ENCODE measurements at regions not wholly inside any gene's neighbourhood (a gene's known extent, or its start where the extent isn't known, plus 50 kb on each side); places are given as distances from the start of the nearest gene placed in this dataset.

GRCh38 chr5:125554355-125554754 is 807.9 kb upstream of the ZNF608 start:
- DNase-seq, result no peak

- no peak for DNase-seq
Measured at GRCh38 chr5:125555591-125555990, 809.2 kb upstream of the ZNF608 start.

- DNase-seq, result no peak
Measured at GRCh38 chr5:125558016-125558415, 811.6 kb upstream of the ZNF608 start.

DNA sequence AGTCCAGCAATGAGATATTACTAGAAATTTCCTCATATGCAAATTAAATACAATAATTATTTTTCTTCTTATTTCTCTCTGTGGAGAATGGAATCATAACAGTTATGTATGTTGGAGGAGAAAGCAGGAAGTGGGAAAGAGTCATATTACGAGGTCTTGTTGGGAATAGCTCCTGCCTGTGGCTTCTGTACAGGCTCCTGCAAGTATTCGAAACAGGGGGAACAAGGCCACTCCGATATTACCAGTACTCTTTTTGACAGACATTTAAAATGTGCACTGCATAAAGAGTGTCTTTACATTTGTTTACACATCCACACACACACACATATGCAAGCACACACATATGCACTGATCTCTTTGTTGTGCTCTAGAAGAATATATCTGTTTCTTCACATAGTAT is 812.0 kb upstream of the ZNF608 start:
- DNase-seq, result no peak

DNA sequence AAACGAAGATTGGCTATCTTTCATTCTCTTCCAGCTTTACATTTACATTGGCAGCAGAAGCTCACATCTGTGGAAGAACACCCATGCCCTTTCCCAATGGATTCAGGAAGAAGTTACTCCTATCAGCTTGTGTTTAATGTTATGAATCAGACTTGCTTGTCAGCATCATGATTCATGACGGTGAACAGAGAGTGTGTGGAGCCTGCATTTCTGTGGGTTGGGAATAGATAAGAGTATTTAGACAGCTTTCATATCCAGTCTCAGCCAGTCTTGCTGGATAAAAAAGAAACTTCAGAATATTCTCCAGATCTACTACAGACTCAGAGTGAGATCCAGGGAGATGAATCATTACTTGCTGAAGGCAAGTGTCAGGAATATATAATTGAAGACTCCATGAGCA is 812.9 kb upstream of the ZNF608 start:
- no peak for DNase-seq

GRCh38 chr5:125560476-125561225 is 814.2 kb upstream of the ZNF608 start:
- no peak for DNase-seq

GRCh38 chr5:125564317-125564975 is 818.0 kb upstream of the ZNF608 start:
- DNase-seq, result no peak

DNA sequence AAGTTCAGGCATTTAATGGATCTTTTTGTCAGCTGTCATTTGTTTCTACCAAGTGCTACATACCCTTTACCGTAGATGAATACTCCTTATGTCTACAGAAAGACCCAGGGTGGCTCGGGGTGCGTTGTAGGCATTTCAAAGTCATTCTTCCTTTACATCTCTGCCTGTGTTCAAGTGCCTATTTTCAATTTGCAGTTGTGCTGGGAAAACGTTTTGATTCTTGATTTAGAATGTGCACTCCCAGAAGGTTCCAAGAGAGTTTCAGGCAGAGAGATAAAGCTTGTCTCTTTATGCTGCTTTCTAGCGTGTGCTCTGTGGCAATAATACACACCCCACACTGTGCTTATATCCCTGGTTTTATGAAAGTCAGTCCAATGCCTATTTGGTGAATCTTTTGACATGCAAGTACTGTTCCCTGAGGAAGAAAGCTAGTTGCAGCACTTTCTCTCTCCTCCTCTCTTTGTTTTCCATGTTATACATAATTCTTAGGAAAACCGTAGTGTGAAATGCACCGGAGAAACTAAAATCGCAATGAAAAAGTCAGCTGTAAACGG is 828.1 kb upstream of the ZNF608 start:
- no peak for DNase-seq

GRCh38 chr5:125575171-125575890 is 828.9 kb upstream of the ZNF608 start:
- no peak for DNase-seq

DNA sequence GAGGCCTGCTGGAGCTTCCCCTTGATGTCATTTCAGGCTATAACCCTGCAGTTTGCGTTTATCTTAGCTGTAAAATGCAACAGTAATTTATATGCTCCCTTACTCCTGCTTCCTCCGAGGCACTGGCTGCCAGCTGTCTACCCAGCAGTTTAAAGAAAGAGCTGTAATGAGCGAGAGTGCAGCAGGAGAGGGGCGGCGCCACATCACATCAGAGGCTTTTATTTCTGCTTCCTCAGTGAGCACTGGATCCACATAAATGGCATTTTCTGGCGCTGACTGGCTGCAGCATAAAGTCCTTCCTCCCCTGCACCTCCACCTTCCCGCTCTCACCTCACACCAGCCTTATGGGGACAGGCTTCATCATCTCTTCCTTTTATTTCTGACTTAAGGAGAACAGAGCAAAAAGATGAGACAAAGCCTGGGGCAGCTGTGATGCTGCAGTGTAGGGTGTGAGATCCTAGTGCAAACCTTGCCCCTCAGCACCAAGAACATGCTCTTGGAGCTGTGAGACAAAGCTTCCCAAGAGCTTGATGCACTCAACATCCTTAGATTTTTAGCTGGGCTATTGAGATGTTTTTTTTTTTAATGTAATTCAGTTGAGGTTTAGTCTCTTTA is 829.6 kb upstream of the ZNF608 start:
- DNase-seq, result no peak

- DNase-seq, result no peak
Measured at GRCh38 chr5:125576822-125577221, 830.4 kb upstream of the ZNF608 start.

- no peak for DNase-seq
Measured at GRCh38 chr5:125578551-125578950, 832.1 kb upstream of the ZNF608 start.

GRCh38 chr5:125579182-125579581 is 832.7 kb upstream of the ZNF608 start:
- DNase-seq, result no peak

- no peak for DNase-seq
Measured at GRCh38 chr5:125581311-125581710, 834.9 kb upstream of the ZNF608 start.

DNA sequence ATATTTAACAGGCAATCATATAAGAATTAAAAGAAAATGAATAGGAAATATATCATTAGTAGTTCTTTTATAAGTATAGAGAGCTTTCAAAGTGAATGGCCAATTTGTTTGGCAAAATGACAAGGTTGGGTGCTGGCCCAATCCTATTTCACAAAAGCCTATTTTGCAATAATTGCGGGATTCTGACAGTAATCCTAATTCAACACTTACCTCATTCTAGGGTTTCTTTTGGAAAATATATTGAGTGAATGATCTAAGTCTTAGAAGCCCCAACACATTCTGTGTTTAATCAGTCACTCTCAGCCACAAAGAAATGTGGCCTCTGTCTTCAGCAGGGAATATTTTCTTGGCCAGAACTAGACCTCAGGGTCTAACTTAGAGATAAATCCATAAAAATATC is 835.9 kb upstream of the ZNF608 start:
- DNase-seq, result peak; percentile 82

- DNase-seq, result no peak
Measured at GRCh38 chr5:125583321-125584139, 837.1 kb upstream of the ZNF608 start.

- peak; percentile 57 to 72 for DNase-seq
Measured at GRCh38 chr5:125584140-125584520, 837.7 kb upstream of the ZNF608 start.

GRCh38 chr5:125587631-125588030 is 835.6 kb upstream of the GRAMD2B start:
- DNase-seq, result no peak

GRCh38 chr5:125592856-125593255 is 830.4 kb upstream of the GRAMD2B start:
- no peak for DNase-seq

- peak; percentile 81 to 87 for DNase-seq
Measured at GRCh38 chr5:125595095-125595494, 828.1 kb upstream of the GRAMD2B start.

DNA sequence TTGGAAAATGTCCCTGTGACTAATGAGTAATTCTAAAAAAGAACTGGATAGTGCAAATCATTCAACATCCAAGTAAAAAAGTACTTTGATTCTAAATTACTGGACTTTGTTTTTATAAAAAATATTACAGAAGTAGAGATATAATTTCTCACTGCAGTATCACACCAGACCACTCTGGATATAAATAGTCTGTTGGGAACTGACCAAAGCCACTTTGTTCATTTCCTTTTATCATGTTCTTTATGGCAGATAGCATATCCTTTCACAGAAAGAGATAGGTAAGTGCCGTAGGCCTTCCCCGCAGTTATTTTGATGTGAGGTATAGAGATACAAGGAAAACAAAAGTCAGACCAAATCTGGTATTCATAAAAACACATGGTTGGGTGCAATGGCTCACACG is 827.4 kb upstream of the GRAMD2B start:
- DNase-seq, result no peak

All from right lung (tissue), 2 donors.